Epidermal melanocyte (primary cell): ENCODE measurements at regions not wholly inside any gene's neighbourhood (a gene's known extent, or its start where the extent isn't known, plus 50 kb on each side); places are given as distances from the start of the nearest gene placed in this dataset.

Experiments
- DNase-seq: peaks from one replicate; pipeline ENCODE4 v3.0.0; 2011; ENCODE audit warnings: low spot score; ENCODE audit not compliant: insufficient read length

GRCh38 chr11:25953006-25953405, 378.9 kb upstream of the ANO3 start:
- DNase-seq, result no peak

GRCh38 chr11:25958045-25958444, 373.9 kb upstream of the ANO3 start:
- no peak for DNase-seq

GRCh38 chr11:25961539-25961938, 370.4 kb upstream of the ANO3 start:
- no peak for DNase-seq

- no peak for DNase-seq
Measured at GRCh38 chr11:25970726-25971508, 361.0 kb upstream of the ANO3 start.

GRCh38 chr11:25980091-25980490, 351.8 kb upstream of the ANO3 start:
- DNase-seq, result no peak

- no peak for DNase-seq
Measured at GRCh38 chr11:25981998-25982397, 349.9 kb upstream of the ANO3 start.

GRCh38 chr11:25983280-25983679, 348.6 kb upstream of the ANO3 start:
- no peak for DNase-seq

GRCh38 chr11:25988178-25988577, 343.8 kb upstream of the ANO3 start:
- DNase-seq, result no peak

- no peak for DNase-seq
Measured at GRCh38 chr11:25990406-25990805, 341.5 kb upstream of the ANO3 start.

GRCh38 chr11:25991476-25991875, 340.5 kb upstream of the ANO3 start:
- DNase-seq, result no peak

GRCh38 chr11:25992294-25992693, 339.6 kb upstream of the ANO3 start:
- DNase-seq, result no peak

GRCh38 chr11:25993016-25993415, 338.9 kb upstream of the ANO3 start:
- DNase-seq, result no peak

GRCh38 chr11:26011474-26011873, 320.5 kb upstream of the ANO3 start:
- DNase-seq, result no peak

GRCh38 chr11:26014456-26015115, 317.3 kb upstream of the ANO3 start:
- DNase-seq, result no peak

- no peak for DNase-seq
Measured at GRCh38 chr11:26017322-26017860, 314.5 kb upstream of the ANO3 start.

- no peak for DNase-seq
Measured at GRCh38 chr11:26017903-26018302, 314.0 kb upstream of the ANO3 start.

GRCh38 chr11:26018336-26018735, 313.6 kb upstream of the ANO3 start:
- no peak for DNase-seq

GRCh38 chr11:26019386-26019785, 312.5 kb upstream of the ANO3 start:
- DNase-seq, result no peak

- no peak for DNase-seq
Measured at GRCh38 chr11:26021017-26021416, 310.9 kb upstream of the ANO3 start.

GRCh38 chr11:26023057-26023456, 308.9 kb upstream of the ANO3 start:
- no peak for DNase-seq

GRCh38 chr11:26025676-26026075, 306.3 kb upstream of the ANO3 start:
- no peak for DNase-seq

GRCh38 chr11:26026078-26026477, 305.9 kb upstream of the ANO3 start:
- DNase-seq, result no peak

GRCh38 chr11:26027887-26028286, 304.0 kb upstream of the ANO3 start:
- no peak for DNase-seq
